ENCODE measurements at regions not wholly inside any gene's neighbourhood (a gene's known extent, or its start where the extent isn't known, plus 50 kb on each side); places are given as distances from the start of the nearest gene placed in this dataset.

GRCh38 chr13:85445534-85445933 lies 353.7 kb downstream of the SLITRK6 start:
- DNase-seq, result no peak

- no peak for DNase-seq
These were observed 357.2 kb downstream of the SLITRK6 start for GRCh38 chr13:85441975-85442374.

GRCh38 chr13:85441364-85441763 lies 357.9 kb downstream of the SLITRK6 start:
- DNase-seq, result no peak

- no peak for DNase-seq
These were observed 363.2 kb downstream of the SLITRK6 start for GRCh38 chr13:85436029-85436428.

- DNase-seq, result no peak
These were observed 364.3 kb downstream of the SLITRK6 start for GRCh38 chr13:85434927-85435326.

GRCh38 chr13:85432881-85433280 lies 366.3 kb downstream of the SLITRK6 start:
- no peak for DNase-seq

- DNase-seq, result no peak
These were observed 367.5 kb downstream of the SLITRK6 start for GRCh38 chr13:85431720-85432119.

- no peak for DNase-seq
These were observed 368.9 kb downstream of the SLITRK6 start for GRCh38 chr13:85430216-85430794.

- DNase-seq, result no peak
These were observed 371.8 kb downstream of the SLITRK6 start for GRCh38 chr13:85427416-85427815.

GRCh38 chr13:85420136-85420535 lies 379.1 kb downstream of the SLITRK6 start:
- no peak for DNase-seq

- DNase-seq, result no peak
These were observed 379.6 kb downstream of the SLITRK6 start for GRCh38 chr13:85419611-85420010.

- no peak for DNase-seq
These were observed 381.4 kb downstream of the SLITRK6 start for GRCh38 chr13:85417807-85418206.

GRCh38 chr13:85413664-85414063 lies 385.6 kb downstream of the SLITRK6 start:
- DNase-seq, result no peak

- no peak for DNase-seq
These were observed 386.8 kb downstream of the SLITRK6 start for GRCh38 chr13:85412448-85412847.

- DNase-seq, result no peak
These were observed 387.6 kb downstream of the SLITRK6 start for GRCh38 chr13:85411591-85411990.

GRCh38 chr13:85408415-85408814 lies 390.8 kb downstream of the SLITRK6 start:
- no peak for DNase-seq

GRCh38 chr13:85406269-85406975 lies 392.8 kb downstream of the SLITRK6 start:
- no peak for DNase-seq

- no peak for DNase-seq
These were observed 393.8 kb downstream of the SLITRK6 start for GRCh38 chr13:85405316-85405897.

GRCh38 chr13:85386424-85386823 lies 412.8 kb downstream of the SLITRK6 start:
- DNase-seq, result no peak

GRCh38 chr13:85383291-85383690 lies 415.9 kb downstream of the SLITRK6 start:
- DNase-seq, result no peak

- no peak for DNase-seq
These were observed 418.1 kb downstream of the SLITRK6 start for GRCh38 chr13:85381082-85381481.

- no peak for DNase-seq
These were observed 419.2 kb downstream of the SLITRK6 start for GRCh38 chr13:85379991-85380390.

GRCh38 chr13:85379433-85379832 lies 419.8 kb downstream of the SLITRK6 start:
- DNase-seq, result no peak

GRCh38 chr13:85377783-85378182 lies 421.4 kb downstream of the SLITRK6 start:
- DNase-seq, result no peak

Data from activated gamma-delta T cell (primary cell).